Adrenal gland (tissue), 9 donors: ENCODE measurements at regions not wholly inside any gene's neighbourhood (a gene's known extent, or its start where the extent isn't known, plus 50 kb on each side); places are given as distances from the start of the nearest gene placed in this dataset.
"Not testable (repeated sequence)": the region's sequence is repeated elsewhere in the genome, so short reads cannot be mapped to it uniquely, and the experiment has no call there.

Source experiments
- DNase-seq, 7 donors: peaks; one replicate each; pipeline ENCODE4 v3.0.0-alpha.2; 2019 to 2020
- H3K27ac ChIP-seq, 5 donors: fragments of 200-600 bp; sonication (generic) in 4 of 5; 1 replicate in 3 of 5; 2 replicates in 2 of 5; pipeline versions ENCODE4 v1.5.1 to v1.8.0; 2016 to 2020; ENCODE audit warnings: mild to moderate bottlenecking in 1 of 5
- H3K27me3 ChIP-seq: fragments of 200-600 bp; 2 replicates; pipeline ENCODE4 v1.8.0; 2021
- H3K36me3 ChIP-seq, 2 donors: fragments of 200-600 bp; replicated peaks in 1 of 2; 1 replicate in 1 of 2; 2 replicates in 1 of 2; pipeline versions ENCODE4 v1.5.1 to v1.8.0; 2018 to 2022
- H3K4me1 ChIP-seq, 2 donors: fragments of 200-600 bp; replicated peaks in 1 of 2; 1 replicate in 1 of 2; 2 replicates in 1 of 2; pipeline versions ENCODE4 v1.5.1 to v1.8.0; 2018 to 2021
- H3K4me3 ChIP-seq, 4 donors: fragments of 200-600 bp; sonication (generic) in 3 of 4; one replicate each; pipeline ENCODE4 v1.5.1; 2016 to 2018
- H3K9me3 ChIP-seq, 3 donors: fragments of 200-600 bp; sonication (generic) in 1 of 3; replicated peaks in 1 of 3; 1 replicate in 2 of 3; 2 replicates in 1 of 3; pipeline versions ENCODE4 v1.5.1 to v1.8.0; 2016 to 2021
- CTCF ChIP-seq, 6 experiments: fragments of 450-650 bp in 4 of 6; fragments of 200-600 bp in 2 of 6; sonication (generic) in 1 of 6; IDR thresholded peaks; 1 replicate in 5 of 6; 2 replicates in 1 of 6; pipeline versions ENCODE4 v1.5.1 to v1.8.0; 2016 to 2021; ENCODE audit warnings: antibody characterized with exemption in 6 of 6, mild to moderate bottlenecking in 2 of 6, moderate library complexity in 1 of 6
- POLR2A ChIP-seq, 2 donors: fragments of 450-650 bp; IDR thresholded peaks; one replicate each; pipeline ENCODE4 v1.6.1; 2017; ENCODE audit warnings: antibody characterized with exemption in 2 of 2, mild to moderate bottlenecking in 2 of 2, moderate library complexity in 1 of 2
- WGBS, 4 donors: extraction: QIAGEN DNeasy Blood & Tissue Kit in 2 of 4; methylation state at CpG; one replicate each; pipeline versions ENCODE4 v1.1.5 to v1.1.7; 2013 to 2017; 5-methylcytosine and 5-hydroxymethylcytosine counted together
- intact Hi-C, 2 donors: fragments of 100-400 bp; cut with DNase I; formaldehyde crosslinking; loops; one replicate each; pipeline versions ENCODE4 v1.14.1 to v1.15.0; 2022 to 2023
- donor health status: healthy with polysubstance abuse.
- donor health status: Bipolar disorder and iron deficiency.
- donor health status: DM: yes; HTN: yes; CAD: no.
- donor health status: DM: no; HTN: no; CAD: no.
- donor health status: DM: no; HTN: no; CAD: no.

GRCh38 chr16:26457095-26457494 is 609.6 kb upstream of the C16orf82 start:
- DNase-seq, result no peak
- intact Hi-C loops, result no loop called here
- no peak overlapping the region for H3K27ac ChIP-seq
- TF ChIP-seq CTCF (IDR thresholded peaks at IDR 0.05) (no peak), POLR2A (IDR thresholded peaks at IDR 0.05) (no peak)
- no peaks in the 10 kb centered on the region for H3K36me3 ChIP-seq
- H3K27me3 ChIP-seq, result no peaks in the 10 kb centered on the region
- no peaks in the 10 kb centered on the region for H3K9me3 ChIP-seq
- no peak overlapping the region for H3K4me3 ChIP-seq
- no peaks in the 10 kb centered on the region for H3K4me1 ChIP-seq
- WGBS, 4 donors, result 54 to 62% (median 56%) methylated on average over 7 of the region's 7 CpGs

DNA sequence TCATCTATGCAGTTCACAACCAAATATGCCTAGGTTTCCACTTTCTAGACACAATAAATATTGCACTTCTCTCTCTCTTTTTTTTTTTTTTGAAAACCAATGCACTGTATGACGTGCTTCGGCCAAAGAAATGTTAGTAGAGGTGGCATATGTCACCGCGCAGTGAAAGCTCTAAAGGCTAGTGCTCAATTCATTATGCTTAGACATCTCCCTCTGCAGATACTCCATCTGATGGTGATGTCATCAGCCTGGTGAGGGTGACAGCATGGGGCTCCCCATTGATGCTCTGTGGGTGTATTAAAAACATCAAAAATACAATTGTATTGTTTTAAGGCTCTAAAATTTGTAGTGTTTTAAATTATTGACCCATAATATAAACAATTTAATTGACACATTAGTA is 608.8 kb upstream of the C16orf82 start:
- H3K27ac ChIP-seq, result no peak overlapping the region
- WGBS, 4 donors, result 80 to 83% (median 81%) methylated on average over 4 of the region's 4 CpGs
- no peaks in the 10 kb centered on the region for H3K4me1 ChIP-seq
- H3K36me3 ChIP-seq, result no peaks in the 10 kb centered on the region
- no peak for DNase-seq
- intact Hi-C loops, result no loop called here
- no peaks in the 10 kb centered on the region for H3K9me3 ChIP-seq
- H3K27me3 ChIP-seq, result no peaks in the 10 kb centered on the region
- TF ChIP-seq CTCF (IDR thresholded peaks at IDR 0.05), result no peak
- no peak for TF ChIP-seq POLR2A (IDR thresholded peaks at IDR 0.05)
- no peak overlapping the region for H3K4me3 ChIP-seq

DNA sequence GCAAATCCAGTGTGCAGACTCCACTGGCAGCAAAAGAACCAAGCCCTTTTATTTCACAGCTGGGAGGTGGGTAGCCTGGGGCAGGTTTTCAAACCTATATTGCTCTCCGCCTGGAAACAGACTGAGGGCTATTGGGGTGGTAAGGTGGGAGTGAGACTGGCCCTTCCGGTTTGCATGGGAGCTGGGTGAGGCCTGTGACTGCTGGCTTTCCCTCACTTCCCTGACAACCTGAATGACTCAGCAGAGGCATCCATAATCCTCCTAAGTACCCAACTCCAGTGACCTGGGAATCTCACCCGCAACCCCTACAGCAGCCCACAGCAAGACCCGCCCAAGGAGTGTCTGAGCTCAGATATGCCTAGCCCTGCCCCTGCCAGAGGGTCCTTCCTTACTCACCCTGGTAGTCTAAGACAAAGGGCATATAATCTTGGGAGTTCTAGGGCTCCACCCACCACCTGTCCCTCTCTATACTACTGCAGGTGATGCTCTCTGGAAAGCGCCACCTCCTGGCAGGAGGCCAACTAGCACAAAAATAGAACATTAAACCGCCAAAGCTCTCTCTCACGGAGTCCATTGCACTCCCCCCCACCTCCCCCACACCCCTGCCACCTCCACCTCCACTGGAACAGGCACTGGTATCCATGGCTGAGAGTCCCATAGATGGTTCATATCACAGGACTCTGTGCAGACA is 602.0 kb upstream of the C16orf82 start:
- Histone ChIP-seq H3K27ac (no peak overlapping the region), H3K36me3 (no peaks in the 10 kb centered on the region), H3K4me1 (no peaks in the 10 kb centered on the region), H3K9me3 (no peaks in the 10 kb centered on the region), H3K27me3 (no peaks in the 10 kb centered on the region), H3K4me3 (no peak overlapping the region)
- TF ChIP-seq POLR2A (IDR thresholded peaks at IDR 0.05) (no peak), CTCF (IDR thresholded peaks at IDR 0.05) (no peak)
- DNase-seq, result no peak
- WGBS, 4 donors, result 87 to 97% (median 92%) methylated on average over 5 to 7 of the region's 7 CpGs
- intact Hi-C loops, result no loop called here

- H3K9me3 ChIP-seq, H3K27me3 ChIP-seq, H3K36me3 ChIP-seq, H3K27ac ChIP-seq, H3K4me1 ChIP-seq, H3K4me3 ChIP-seq, DNase-seq, intact Hi-C loops: not testable (repeated sequence)
- 76 to 84% (median 78%) methylated on average over 10 of the region's 10 CpGs for WGBS, 4 donors
These were observed 592.3 kb upstream of the C16orf82 start for GRCh38 chr16:26474405-26474804.

- no peak for TF ChIP-seq CTCF (IDR thresholded peaks at IDR 0.05)
- TF ChIP-seq POLR2A (IDR thresholded peaks at IDR 0.05), result no peak
- Histone ChIP-seq H3K9me3 (no peaks in the 10 kb centered on the region), H3K36me3 (no peaks in the 10 kb centered on the region), H3K4me3 (no peak overlapping the region), H3K27ac (no peak overlapping the region), H3K27me3 (no peaks in the 10 kb centered on the region), H3K4me1 (no peaks in the 10 kb centered on the region)
- intact Hi-C loops, result no loop called here
- no peak for DNase-seq
- WGBS, 4 donors, result 61 to 83% (median 69%) methylated on average over 2 of the region's 2 CpGs
These were observed 591.1 kb upstream of the C16orf82 start for GRCh38 chr16:26475596-26475995.
